ENCODE measurements at regions not wholly inside any gene's neighbourhood (a gene's known extent, or its start where the extent isn't known, plus 50 kb on each side); places are given as distances from the start of the nearest gene placed in this dataset.

DNA sequence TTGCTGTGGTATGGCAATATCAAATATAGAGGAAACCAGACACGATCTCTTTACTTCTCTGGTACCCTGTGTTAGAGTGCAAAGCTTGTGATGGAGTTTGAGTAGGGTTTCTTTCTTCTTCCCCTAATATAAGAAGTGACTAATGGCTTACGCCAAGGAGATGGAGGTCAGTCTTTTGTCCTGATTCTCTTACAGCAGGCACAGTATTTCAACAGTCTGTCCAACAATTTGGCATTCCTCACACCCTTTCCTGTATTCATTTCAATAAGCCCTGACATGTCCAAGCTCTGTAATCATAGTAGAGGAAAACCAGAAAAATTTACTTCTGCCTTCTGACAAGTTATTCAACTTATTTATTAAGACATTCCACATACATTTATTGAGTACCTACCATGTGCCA, 546.2 kb downstream of the TMEM135 start:
- Histone ChIP-seq H3K36me3 (no peaks in the 10 kb centered on the region), H3K27me3 (no peaks in the 10 kb centered on the region)
- 84 to 94% methylated on average over 2 of the region's 2 CpGs for WGBS, 2 donors (ENCODE audit: low coverage in 1 of 2)

DNA sequence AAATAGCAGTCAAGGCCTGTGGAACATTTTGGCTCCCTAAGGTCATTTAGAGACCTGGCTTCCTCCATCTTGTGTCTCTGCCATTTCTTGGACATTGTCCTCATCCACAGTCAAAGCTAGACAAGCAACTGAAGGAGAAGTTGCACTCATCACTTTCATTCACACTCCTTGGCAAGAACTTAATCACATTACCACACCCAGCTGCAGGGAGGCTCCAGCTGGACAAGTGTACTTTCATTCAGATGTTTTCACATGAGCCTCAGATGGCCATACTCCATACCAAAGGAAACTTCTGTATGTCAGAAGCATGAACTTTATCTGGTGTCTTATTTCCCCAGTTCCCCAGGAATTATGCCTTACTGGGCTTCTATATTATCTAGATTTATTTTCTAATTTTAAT, 537.4 kb downstream of the TMEM135 start:
- ATAC-seq = no peak
- H3K36me3 ChIP-seq = no peaks in the 10 kb centered on the region
- no peak overlapping the region for H3K4me3 ChIP-seq
- H3K4me1 ChIP-seq = no peaks in the 10 kb centered on the region
- H3K9me3 ChIP-seq = no peaks in the 10 kb centered on the region
- no peak for TF ChIP-seq POLR2A (IDR thresholded peaks at IDR 0.05)
- TF ChIP-seq EP300 (IDR thresholded peaks at IDR 0.05) = no peak
- no peak for TF ChIP-seq CTCF (IDR thresholded peaks at IDR 0.05)
- H3K27me3 ChIP-seq = no peaks in the 10 kb centered on the region
- H3K27ac ChIP-seq = no peak overlapping the region

More for the DNA sequence above, 546.2 kb downstream of the TMEM135 start:
- no peak for ATAC-seq
- Histone ChIP-seq H3K4me1 (no peaks in the 10 kb centered on the region), H3K4me3 (no peak overlapping the region), H3K9me3 (peaks cover 0 to under 1% (median 0%) of the 10 kb centered on the region in 3 donors), H3K27ac (no peak overlapping the region)
- TF ChIP-seq CTCF (IDR thresholded peaks at IDR 0.05) (no peak), POLR2A (IDR thresholded peaks at IDR 0.05) (no peak), EP300 (IDR thresholded peaks at IDR 0.05) (no peak), POLR2AphosphoS5 (IDR thresholded peaks at IDR 0.05) (no peak)

GRCh38 chr11:87574193-87574592, 536.5 kb downstream of the TMEM135 start:
- Histone ChIP-seq H3K36me3 (no peaks in the 10 kb centered on the region), H3K9me3 (no peaks in the 10 kb centered on the region), H3K27ac (no peak overlapping the region), H3K4me3 (no peak overlapping the region), H3K4me1 (no peaks in the 10 kb centered on the region), H3K27me3 (no peaks in the 10 kb centered on the region)
- TF ChIP-seq POLR2A (IDR thresholded peaks at IDR 0.05) (no peak), POLR2AphosphoS5 (IDR thresholded peaks at IDR 0.05) (no peak), EP300 (IDR thresholded peaks at IDR 0.05) (no peak), CTCF (IDR thresholded peaks at IDR 0.05) (no peak)
- no peak for ATAC-seq

- Histone ChIP-seq H3K9me3 (no peaks in the 10 kb centered on the region), H3K4me3 (no peak overlapping the region), H3K4me1 (no peaks in the 10 kb centered on the region), H3K27me3 (no peaks in the 10 kb centered on the region), H3K27ac (no peak overlapping the region), H3K36me3 (no peaks in the 10 kb centered on the region)
- ATAC-seq = no peak
- WGBS, 2 donors (ENCODE audit: low coverage in 1 of 2) = 62 to 80% methylated on average over 1 of the region's 1 CpG
- no peak for TF ChIP-seq CTCF (IDR thresholded peaks at IDR 0.05)
- no peak for TF ChIP-seq POLR2AphosphoS5 (IDR thresholded peaks at IDR 0.05)
- no peak for TF ChIP-seq EP300 (IDR thresholded peaks at IDR 0.05)
- TF ChIP-seq POLR2A (IDR thresholded peaks at IDR 0.05) = no peak
These were observed 536.0 kb downstream of the TMEM135 start for GRCh38 chr11:87573708-87574107.

DNA sequence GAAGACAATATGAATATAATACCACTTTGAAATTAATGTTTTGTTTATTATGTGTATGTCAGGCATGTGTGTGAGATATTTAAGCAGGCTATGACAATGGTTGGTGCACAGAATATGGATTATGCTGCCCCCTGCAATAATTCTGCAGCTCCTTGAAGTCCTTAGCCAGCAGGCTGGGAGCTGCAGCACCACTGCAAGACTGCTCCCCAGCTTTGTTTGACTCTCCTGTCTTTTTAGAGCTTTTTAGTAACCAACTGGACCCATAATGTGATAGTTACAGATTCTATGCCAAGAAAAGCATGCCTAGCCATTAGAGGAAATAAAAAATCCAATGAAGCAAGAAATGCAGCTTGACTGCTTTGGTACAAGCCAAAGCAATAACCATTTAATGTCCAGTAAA, 535.1 kb downstream of the TMEM135 start:
- no peak for ATAC-seq
- TF ChIP-seq EP300 (IDR thresholded peaks at IDR 0.05) (no peak), POLR2A (IDR thresholded peaks at IDR 0.05) (no peak), CTCF (IDR thresholded peaks at IDR 0.05) (no peak), POLR2AphosphoS5 (IDR thresholded peaks at IDR 0.05) (no peak)
- no peaks in the 10 kb centered on the region for H3K4me1 ChIP-seq
- H3K4me3 ChIP-seq = no peak overlapping the region
- no peaks in the 10 kb centered on the region for H3K9me3 ChIP-seq
- no peaks in the 10 kb centered on the region for H3K36me3 ChIP-seq
- no peak overlapping the region for H3K27ac ChIP-seq
- H3K27me3 ChIP-seq = no peaks in the 10 kb centered on the region

Data from gastroesophageal sphincter (tissue), 4 donors.